ENCODE measurements at regions not wholly inside any gene's neighbourhood (a gene's known extent, or its start where the extent isn't known, plus 50 kb on each side); places are given as distances from the start of the nearest gene placed in this dataset.
"Not testable (repeated sequence)": the region's sequence is repeated elsewhere in the genome, so short reads cannot be mapped to it uniquely, and the experiment has no call there.

GRCh38 chr9:13446286-13446937 lies 166.9 kb upstream of the MPDZ start:
- no peak for DNase-seq (ENCODE audit: low read depth, low spot score)

- DNase-seq (ENCODE audit: low read depth, low spot score), result no peak
These were observed 165.6 kb upstream of the MPDZ start for GRCh38 chr9:13445103-13445500.

- DNase-seq (ENCODE audit: low read depth, low spot score), result no peak
These were observed 165.0 kb upstream of the MPDZ start for GRCh38 chr9:13444245-13445102.

- DNase-seq (ENCODE audit: low read depth, low spot score), result no peak
These were observed 164.1 kb upstream of the MPDZ start for GRCh38 chr9:13443346-13444244.

- DNase-seq (ENCODE audit: low read depth, low spot score), result no peak
These were observed 160.4 kb upstream of the MPDZ start for GRCh38 chr9:13439685-13440476.

GRCh38 chr9:13437866-13438265 lies 158.4 kb upstream of the MPDZ start:
- no peak for DNase-seq (ENCODE audit: low read depth, low spot score)

GRCh38 chr9:13436591-13436990 lies 157.1 kb upstream of the MPDZ start:
- DNase-seq (ENCODE audit: low read depth, low spot score), result no peak

- not testable (repeated sequence) for DNase-seq (ENCODE audit: low read depth, low spot score)
These were observed 154.0 kb upstream of the MPDZ start for GRCh38 chr9:13433453-13433852.

- no peak for DNase-seq (ENCODE audit: low read depth, low spot score)
These were observed 153.4 kb upstream of the MPDZ start for GRCh38 chr9:13432904-13433303.

- no peak for DNase-seq (ENCODE audit: low read depth, low spot score)
These were observed 152.2 kb upstream of the MPDZ start for GRCh38 chr9:13431692-13432091.

- DNase-seq (ENCODE audit: low read depth, low spot score), result no peak
These were observed 151.7 kb upstream of the MPDZ start for GRCh38 chr9:13431222-13431536.

- DNase-seq (ENCODE audit: low read depth, low spot score), result no peak
These were observed 151.1 kb upstream of the MPDZ start for GRCh38 chr9:13430368-13431221.

GRCh38 chr9:13429301-13430190 lies 150.1 kb upstream of the MPDZ start:
- no peak for DNase-seq (ENCODE audit: low read depth, low spot score)

GRCh38 chr9:13428766-13429165 lies 149.3 kb upstream of the MPDZ start:
- no peak for DNase-seq (ENCODE audit: low read depth, low spot score)

GRCh38 chr9:13427587-13427986 lies 148.1 kb upstream of the MPDZ start:
- no peak for DNase-seq (ENCODE audit: low read depth, low spot score)

- DNase-seq (ENCODE audit: low read depth, low spot score), result no peak
These were observed 147.1 kb upstream of the MPDZ start for GRCh38 chr9:13426606-13427005.

GRCh38 chr9:13424872-13425271 lies 145.4 kb upstream of the MPDZ start:
- DNase-seq (ENCODE audit: low read depth, low spot score), result no peak

- DNase-seq (ENCODE audit: low read depth, low spot score), result no peak
These were observed 144.7 kb upstream of the MPDZ start for GRCh38 chr9:13424204-13424603.

GRCh38 chr9:13414349-13414748 lies 134.9 kb upstream of the MPDZ start:
- no peak for DNase-seq (ENCODE audit: low read depth, low spot score)

GRCh38 chr9:13412331-13412730 lies 132.8 kb upstream of the MPDZ start:
- DNase-seq (ENCODE audit: low read depth, low spot score), result no peak
